ENCODE measurements at regions not wholly inside any gene's neighbourhood (a gene's known extent, or its start where the extent isn't known, plus 50 kb on each side); places are given as distances from the start of the nearest gene placed in this dataset.

DNA sequence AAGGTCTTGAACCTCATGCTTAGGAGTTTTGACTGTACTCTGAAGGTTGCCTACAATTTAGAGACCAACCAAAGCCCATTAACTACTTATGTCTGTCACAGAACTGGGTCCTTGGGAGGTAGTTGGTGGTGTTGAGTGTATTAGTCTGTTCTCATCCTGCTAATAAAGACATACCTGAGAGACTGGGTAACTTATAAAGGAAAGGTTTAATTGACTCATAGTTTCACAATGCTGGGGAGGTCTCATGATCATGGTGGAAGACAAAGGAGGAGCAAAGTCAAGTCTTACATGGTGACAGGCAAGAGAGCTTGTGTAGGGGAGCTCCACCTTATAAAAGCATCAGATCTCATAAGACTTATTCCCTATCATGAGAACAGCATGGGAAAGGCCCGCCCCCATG is 319.6 kb upstream of the ZMIZ1 start:
- intact Hi-C loops (cut with micrococcal nuclease) = no loop called here
- CTCF ChIA-PET = no interaction called here
- Mint-ChIP-seq H3K27ac (no peak overlapping the region), H3K4me1 (no peaks in the 10 kb centered on the region), H3K4me3 (no peak overlapping the region), H3K27me3 (peaks cover 55% of the 10 kb centered on the region), H3K9me3 (ENCODE audit: insufficient read depth) (no peaks in the 10 kb centered on the region)
- Histone ChIP-seq H3K27ac (ENCODE audit: low read length in 2 of 2) (no peak overlapping the region), H3K4me3 (ENCODE audit: control extremely low read depth in 1 of 5, extremely low read depth in 1 of 5, insufficient read depth in 1 of 5, low read depth in 2 of 5, low read length in 4 of 5) (no peak overlapping the region), H3K4me1 (ENCODE audit: control insufficient read depth in 2 of 2, insufficient read depth in 2 of 2, low read length in 2 of 2) (no peaks in the 10 kb centered on the region), H3K4me2 (replicated peaks; ENCODE audit: low read depth, low read length, poor library complexity, severe bottlenecking) (no peak overlapping the region), H3K9ac (ENCODE audit: low read length) (no peak overlapping the region), H3K27me3 (replicated peaks in 1 of 4; ENCODE audit: control extremely low read depth in 1 of 4, control insufficient read depth in 3 of 4, insufficient read depth in 4 of 4, low read length in 3 of 4) (peaks cover 0 to 7% (median 0%) of the 10 kb centered on the region in 4 experiments), H3K9me3 (ENCODE audit: control extremely low read depth in 1 of 3, control insufficient read depth in 2 of 3, insufficient read depth in 1 of 3, low read length in 2 of 3) (no peaks in the 10 kb centered on the region), H2AFZ (ENCODE audit: insufficient read depth, low read depth, low read length, poor library complexity, severe bottlenecking) (no peak overlapping the region), H3K79me2 (ENCODE audit: control insufficient read depth, insufficient read depth, low read length) (no peaks in the 10 kb centered on the region), H4K20me1 (ENCODE audit: control insufficient read depth, insufficient read depth, low read length, poor library complexity, severe bottlenecking) (no peaks in the 10 kb centered on the region), H3K36me3 (replicated peaks in 1 of 2; ENCODE audit: control extremely low read depth in 1 of 2, control insufficient read depth in 1 of 2, extremely low read depth in 1 of 2, insufficient read depth in 2 of 2, low read length in 1 of 2) (no peaks in the 10 kb centered on the region)
- ATAC-seq (ENCODE audit: low read depth) = no peak
- POLR2A ChIA-PET = no interaction called here
- TF ChIP-seq, protein P1, sequence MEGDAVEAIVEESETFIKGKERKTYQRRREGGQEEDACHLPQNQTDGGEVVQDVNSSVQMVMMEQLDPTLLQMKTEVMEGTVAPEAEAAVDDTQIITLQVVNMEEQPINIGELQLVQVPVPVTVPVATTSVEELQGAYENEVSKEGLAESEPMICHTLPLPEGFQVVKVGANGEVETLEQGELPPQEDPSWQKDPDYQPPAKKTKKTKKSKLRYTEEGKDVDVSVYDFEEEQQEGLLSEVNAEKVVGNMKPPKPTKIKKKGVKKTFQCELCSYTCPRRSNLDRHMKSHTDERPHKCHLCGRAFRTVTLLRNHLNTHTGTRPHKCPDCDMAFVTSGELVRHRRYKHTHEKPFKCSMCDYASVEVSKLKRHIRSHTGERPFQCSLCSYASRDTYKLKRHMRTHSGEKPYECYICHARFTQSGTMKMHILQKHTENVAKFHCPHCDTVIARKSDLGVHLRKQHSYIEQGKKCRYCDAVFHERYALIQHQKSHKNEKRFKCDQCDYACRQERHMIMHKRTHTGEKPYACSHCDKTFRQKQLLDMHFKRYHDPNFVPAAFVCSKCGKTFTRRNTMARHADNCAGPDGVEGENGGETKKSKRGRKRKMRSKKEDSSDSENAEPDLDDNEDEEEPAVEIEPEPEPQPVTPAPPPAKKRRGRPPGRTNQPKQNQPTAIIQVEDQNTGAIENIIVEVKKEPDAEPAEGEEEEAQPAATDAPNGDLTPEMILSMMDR (IDR thresholded peaks at IDR 0.05) = no peak
- no peak for TF ChIP-seq EZH2 (IDR thresholded peaks at IDR 0.05; ENCODE audit: borderline replicate concordance, insufficient read depth, low read depth, low read length, poor library complexity, severe bottlenecking)
- no peak for DNase-seq
- no CpG with 5 or more reads among the region's 1 CpG for WGBS (ENCODE audit: insufficient coverage)

DNA sequence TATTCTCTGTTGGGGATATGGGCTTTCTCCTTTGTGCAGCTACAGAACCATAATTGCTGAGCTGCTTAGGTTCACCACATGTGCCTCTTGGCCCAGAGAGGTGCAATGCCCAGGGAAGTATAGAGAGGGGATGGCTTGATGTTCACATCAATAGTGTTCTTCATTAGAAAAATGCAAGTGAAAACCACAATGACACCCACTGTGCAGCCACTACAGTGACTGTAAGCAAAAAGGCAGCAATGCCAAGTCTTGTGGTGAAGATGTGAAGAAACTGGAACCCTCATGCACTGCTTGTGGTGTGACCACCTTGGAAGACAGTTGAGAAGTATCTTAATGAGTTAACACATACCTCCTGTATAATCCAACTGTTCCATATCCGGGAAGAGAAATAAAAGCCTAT is 318.9 kb upstream of the ZMIZ1 start:
- TF ChIP-seq, protein P1 (IDR thresholded peaks at IDR 0.05) = no peak
- no peak for TF ChIP-seq EZH2 (IDR thresholded peaks at IDR 0.05; ENCODE audit: borderline replicate concordance, insufficient read depth, low read depth, low read length, poor library complexity, severe bottlenecking)
- no peaks in the 10 kb centered on the region for H3K9me3 Mint-ChIP-seq (ENCODE audit: insufficient read depth)
- Histone ChIP-seq H2AFZ (ENCODE audit: insufficient read depth, low read depth, low read length, poor library complexity, severe bottlenecking) (no peak overlapping the region), H3K9me3 (ENCODE audit: control extremely low read depth in 1 of 3, control insufficient read depth in 2 of 3, insufficient read depth in 1 of 3, low read length in 2 of 3) (no peaks in the 10 kb centered on the region), H3K27ac (ENCODE audit: low read length in 2 of 2) (no peak overlapping the region), H4K20me1 (ENCODE audit: control insufficient read depth, insufficient read depth, low read length, poor library complexity, severe bottlenecking) (no peaks in the 10 kb centered on the region), H3K36me3 (replicated peaks in 1 of 2; ENCODE audit: control extremely low read depth in 1 of 2, control insufficient read depth in 1 of 2, extremely low read depth in 1 of 2, insufficient read depth in 2 of 2, low read length in 1 of 2) (no peaks in the 10 kb centered on the region), H3K27me3 (replicated peaks in 1 of 4; ENCODE audit: control extremely low read depth in 1 of 4, control insufficient read depth in 3 of 4, insufficient read depth in 4 of 4, low read length in 3 of 4) (peaks cover 0 to 10% (median 0%) of the 10 kb centered on the region in 4 experiments), H3K4me3 (ENCODE audit: control extremely low read depth in 1 of 5, extremely low read depth in 1 of 5, insufficient read depth in 1 of 5, low read depth in 2 of 5, low read length in 4 of 5) (no peak overlapping the region), H3K9ac (ENCODE audit: low read length) (no peak overlapping the region), H3K4me2 (replicated peaks; ENCODE audit: low read depth, low read length, poor library complexity, severe bottlenecking) (no peak overlapping the region), H3K4me1 (ENCODE audit: control insufficient read depth in 2 of 2, insufficient read depth in 2 of 2, low read length in 2 of 2) (no peaks in the 10 kb centered on the region), H3K79me2 (ENCODE audit: control insufficient read depth, insufficient read depth, low read length) (no peaks in the 10 kb centered on the region)
- POLR2A ChIA-PET = no interaction called here
- no peaks in the 10 kb centered on the region for H3K4me1 Mint-ChIP-seq
- no peak overlapping the region for H3K4me3 Mint-ChIP-seq
- peak overlapping the region; percentile 50 for H3K27ac Mint-ChIP-seq
- CTCF ChIA-PET = no interaction called here
- H3K27me3 Mint-ChIP-seq = peaks cover 53% of the 10 kb centered on the region
- no CpG with 5 or more reads among the region's 1 CpG for WGBS (ENCODE audit: insufficient coverage)
- intact Hi-C loops (cut with micrococcal nuclease) = no loop called here
- DNase-seq (no peak), ATAC-seq (ENCODE audit: low read depth) (no peak)
